Caco-2 (cell line): ENCODE measurements at regions not wholly inside any gene's neighbourhood (a gene's known extent, or its start where the extent isn't known, plus 50 kb on each side); places are given as distances from the start of the nearest gene placed in this dataset.

Source experiments
- BruUV-seq: library from RNA; stranded (reverse); fragments of 400-500 nt; replicated peaks from 2 replicates; lab custom pipeline; 2021; lab: Mats Ljungman, UMichigan
- CTCF ChIA-PET: fragments of 300-600 bp; sonication (Branson Sonifier 250); formaldehyde crosslinking; loops from one replicate; lab custom pipeline; 2022; ENCODE audit warnings: antibody characterized with exemption; lab: Charles Lee
- POLR2A ChIA-PET: fragments of 300-600 bp; sonication (Branson Sonifier 250); formaldehyde crosslinking; loops from one replicate; lab custom pipeline; 2022; ENCODE audit warnings: antibody characterized with exemption; lab: Charles Lee
- DNase-seq, 2 experiments: peaks; one replicate each; pipeline versions ENCODE4 v3.0.0 to v3.0.0-alpha.2; 2020 to 2022
- H3K27me3 ChIP-seq: replicated peaks from 2 replicates; pipeline ENCODE4 v1.6.0; 2011; ENCODE audit warnings: low read length; ENCODE audit not compliant: control insufficient read depth, insufficient read depth
- H3K36me3 ChIP-seq: 2 replicates; pipeline ENCODE4 v1.5.1; 2011; ENCODE audit warnings: low read length; ENCODE audit not compliant: control insufficient read depth, insufficient read depth
- H3K4me1 ChIP-seq: fragments of 250-450 bp; sonication (Bioruptor Pico); 2 replicates; pipeline ENCODE4 v1.5.1; 2020; ENCODE audit warnings: mild to moderate bottlenecking
- H3K4me3 ChIP-seq: 2 replicates; pipeline ENCODE4 v1.5.1; 2011; ENCODE audit warnings: low read depth, mild to moderate bottlenecking, control low read depth, low read length
- H3K9me3 ChIP-seq: fragments of 250-450 bp; sonication (Bioruptor Pico); 2 replicates; pipeline ENCODE4 v1.5.1; 2020; ENCODE audit warnings: mild to moderate bottlenecking, moderate library complexity
- H3K27ac Mint-ChIP-seq: one replicate; pipeline ENCODE4 v1.8.0; 2022; ENCODE audit warnings: mixed read lengths; ENCODE audit not compliant: unreplicated experiment
- H3K27me3 Mint-ChIP-seq: one replicate; pipeline ENCODE4 v1.8.0; 2022; ENCODE audit warnings: mixed read lengths; ENCODE audit not compliant: insufficient read depth, unreplicated experiment
- H3K36me3 Mint-ChIP-seq: one replicate; pipeline ENCODE4 v1.8.0; 2022; ENCODE audit warnings: mild to moderate bottlenecking, mixed read lengths; ENCODE audit not compliant: insufficient read depth, unreplicated experiment
- H3K4me1 Mint-ChIP-seq: one replicate; pipeline ENCODE4 v1.8.0; 2022; ENCODE audit warnings: low read depth, mixed read lengths; ENCODE audit not compliant: unreplicated experiment
- H3K4me3 Mint-ChIP-seq: one replicate; pipeline ENCODE4 v1.8.0; 2022; ENCODE audit warnings: mild to moderate bottlenecking, moderate library complexity, mixed read lengths; ENCODE audit not compliant: unreplicated experiment
- H3K9me3 Mint-ChIP-seq: one replicate; pipeline ENCODE4 v1.8.0; 2022; ENCODE audit warnings: mixed read lengths; ENCODE audit not compliant: unreplicated experiment
- CTCF ChIP-seq, 2 experiments: fragments of 200-600 bp in 1 of 2; IDR thresholded peaks; 1 replicate in 1 of 2; 2 replicates in 1 of 2; pipeline versions ENCODE4 v1.5.1 to v1.8.0; 2011 to 2022; ENCODE audit warnings: antibody characterized with exemption in 1 of 2, control low read depth in 1 of 2, inconsistent platforms in 1 of 2, low read depth in 1 of 2, low read length in 1 of 2, mild to moderate bottlenecking in 1 of 2, moderate library complexity in 1 of 2; ENCODE audit not compliant: insufficient read depth in 1 of 2, severe bottlenecking in 1 of 2, unreplicated experiment in 1 of 2
- intact Hi-C: fragments of 100-400 bp; cut with micrococcal nuclease; formaldehyde crosslinking; loops from one replicate; pipeline ENCODE4 v1.10.0; 2022; ENCODE audit not compliant: unreplicated experiment

- Mint-ChIP-seq H3K4me3 (no peak overlapping the region), H3K27ac (no peak overlapping the region), H3K27me3 (no peaks in the 10 kb centered on the region), H3K4me1 (no peaks in the 10 kb centered on the region), H3K36me3 (no peaks in the 10 kb centered on the region), H3K9me3 (no peaks in the 10 kb centered on the region)
- DNase-seq, result no peak
- CTCF ChIA-PET, result no interaction called here
- intact Hi-C loops, result no loop called here
- no TSS peak for BruUV-seq
- no peak for TF ChIP-seq CTCF (IDR thresholded peaks at IDR 0.05; ENCODE audit: insufficient read depth in 1 of 2, low read depth in 1 of 2, low read length in 1 of 2, severe bottlenecking in 1 of 2, unreplicated experiment in 1 of 2)
- H3K9me3 ChIP-seq, result no peaks in the 10 kb centered on the region
- H3K36me3 ChIP-seq, result no peaks in the 10 kb centered on the region
- H3K4me3 ChIP-seq, result no peak overlapping the region
- POLR2A ChIA-PET, result no interaction called here
- H3K4me1 ChIP-seq, result no peaks in the 10 kb centered on the region
- H3K27me3 ChIP-seq, result no peaks in the 10 kb centered on the region
Observed at GRCh38 chr13:83048419-83048818, 833.9 kb downstream of the SLITRK1 start.

GRCh38 chr13:83024955-83025594, 857.2 kb downstream of the SLITRK1 start:
- Mint-ChIP-seq H3K27ac (no peak overlapping the region), H3K9me3 (no peaks in the 10 kb centered on the region), H3K27me3 (no peaks in the 10 kb centered on the region), H3K4me3 (no peak overlapping the region), H3K4me1 (no peaks in the 10 kb centered on the region), H3K36me3 (no peaks in the 10 kb centered on the region)
- no peak for TF ChIP-seq CTCF (IDR thresholded peaks at IDR 0.05; ENCODE audit: insufficient read depth in 1 of 2, low read depth in 1 of 2, low read length in 1 of 2, severe bottlenecking in 1 of 2, unreplicated experiment in 1 of 2)
- intact Hi-C loops, result no loop called here
- Histone ChIP-seq H3K36me3 (no peaks in the 10 kb centered on the region), H3K4me1 (no peaks in the 10 kb centered on the region), H3K4me3 (no peak overlapping the region), H3K27me3 (no peaks in the 10 kb centered on the region), H3K9me3 (no peaks in the 10 kb centered on the region)
- BruUV-seq, result no TSS peak
- DNase-seq, result no peak
- ChIA-PET CTCF (no interaction called here), POLR2A (no interaction called here)

- no peak for TF ChIP-seq CTCF (IDR thresholded peaks at IDR 0.05; ENCODE audit: insufficient read depth in 1 of 2, low read depth in 1 of 2, low read length in 1 of 2, severe bottlenecking in 1 of 2, unreplicated experiment in 1 of 2)
- Mint-ChIP-seq H3K9me3 (no peaks in the 10 kb centered on the region), H3K27ac (no peak overlapping the region), H3K4me1 (no peaks in the 10 kb centered on the region), H3K4me3 (no peak overlapping the region), H3K36me3 (no peaks in the 10 kb centered on the region), H3K27me3 (no peaks in the 10 kb centered on the region)
- no peaks in the 10 kb centered on the region for H3K36me3 ChIP-seq
- intact Hi-C loops, result no loop called here
- H3K9me3 ChIP-seq, result no peaks in the 10 kb centered on the region
- DNase-seq, result no peak
- H3K4me1 ChIP-seq, result no peaks in the 10 kb centered on the region
- no TSS peak for BruUV-seq
- H3K27me3 ChIP-seq, result no peaks in the 10 kb centered on the region
- H3K4me3 ChIP-seq, result no peak overlapping the region
- POLR2A ChIA-PET, result no interaction called here
- CTCF ChIA-PET, result no interaction called here
Observed at GRCh38 chr13:83024232-83024631, 858.0 kb downstream of the SLITRK1 start.
